Mesenchymal stem cell (in vitro differentiated cells and primary cell): ENCODE measurements at regions not wholly inside any gene's neighbourhood (a gene's known extent, or its start where the extent isn't known, plus 50 kb on each side); places are given as distances from the start of the nearest gene placed in this dataset.
"Not testable (repeated sequence)": the region's sequence is repeated elsewhere in the genome, so short reads cannot be mapped to it uniquely, and the experiment has no call there.

Source experiments
- DNase-seq: peaks from one replicate; pipeline ENCODE4 v3.0.0-alpha.2; 2013
- H2AFZ ChIP-seq: one replicate; pipeline ENCODE4 v1.6.1; 2013; ENCODE audit warnings: low read depth, mild to moderate bottlenecking, control low read depth, inconsistent platforms, low read length, moderate library complexity
- H2AK5ac ChIP-seq: 2 replicates; pipeline ENCODE4 v1.6.1; 2013; ENCODE audit warnings: low read length, moderate library complexity, mild to moderate bottlenecking, inconsistent platforms; ENCODE audit not compliant: severe bottlenecking
- H2BK120ac ChIP-seq: one replicate; pipeline ENCODE4 v1.6.1; 2013; ENCODE audit warnings: low read depth, mild to moderate bottlenecking, inconsistent platforms, low read length, moderate library complexity
- H2BK12ac ChIP-seq, 2 experiments: one replicate each; pipeline ENCODE4 v1.6.1; 2013; ENCODE audit warnings: inconsistent platforms in 2 of 2, low read length in 2 of 2, mild to moderate bottlenecking in 2 of 2, moderate library complexity in 2 of 2, control low read depth in 1 of 2
- H2BK15ac ChIP-seq: one replicate; pipeline ENCODE4 v1.6.1; 2013; ENCODE audit warnings: mild to moderate bottlenecking, low read depth, inconsistent platforms; ENCODE audit not compliant: poor library complexity, severe bottlenecking
- H2BK5ac ChIP-seq: 2 replicates; pipeline ENCODE4 v1.6.1; 2013; ENCODE audit warnings: low read depth, mild to moderate bottlenecking, low read length, control low read depth, inconsistent platforms; ENCODE audit not compliant: poor library complexity, severe bottlenecking
- H3K14ac ChIP-seq, 2 experiments: one replicate each; pipeline ENCODE4 v1.6.1; 2013; ENCODE audit warnings: inconsistent platforms in 2 of 2, low read length in 2 of 2, control low read depth in 1 of 2, mild to moderate bottlenecking in 1 of 2, moderate library complexity in 1 of 2
- H3K18ac ChIP-seq, 2 experiments: one replicate each; pipeline ENCODE4 v1.6.1; 2013; ENCODE audit warnings: inconsistent platforms in 2 of 2, low read length in 2 of 2, control low read depth in 1 of 2, low read depth in 1 of 2, mild to moderate bottlenecking in 1 of 2
- H3K23ac ChIP-seq, 2 experiments: one replicate each; pipeline ENCODE4 v1.6.1; 2013; ENCODE audit warnings: inconsistent platforms in 2 of 2, low read length in 2 of 2, mild to moderate bottlenecking in 2 of 2, moderate library complexity in 2 of 2, control low read depth in 1 of 2
- H3K27ac ChIP-seq: 2 replicates; pipeline ENCODE4 v1.5.1; 2013; ENCODE audit warnings: mild to moderate bottlenecking, moderate library complexity, low read length, control low read depth, inconsistent platforms; ENCODE audit not compliant: poor library complexity, severe bottlenecking
- H3K27me3 ChIP-seq, 2 experiments: 2 replicates each; pipeline versions ENCODE4 v1.6.1 to v1.7.0; 2013; ENCODE audit warnings: low read length in 2 of 2, mild to moderate bottlenecking in 2 of 2, moderate library complexity in 2 of 2, control low read depth in 1 of 2, inconsistent platforms in 1 of 2; ENCODE audit not compliant: control insufficient read depth in 1 of 2, insufficient read depth in 1 of 2
- H3K36me3 ChIP-seq, 2 experiments: 2 replicates each; pipeline versions ENCODE4 v1.6.1 to v1.7.0; 2013; ENCODE audit warnings: low read length in 2 of 2, control low read depth in 1 of 2, inconsistent platforms in 1 of 2, low read depth in 1 of 2, mild to moderate bottlenecking in 1 of 2; ENCODE audit not compliant: insufficient read depth in 2 of 2, control insufficient read depth in 1 of 2
- H3K4ac ChIP-seq, 2 experiments: one replicate each; pipeline ENCODE4 v1.6.1; 2013; ENCODE audit warnings: inconsistent platforms in 2 of 2, low read length in 2 of 2, mild to moderate bottlenecking in 2 of 2, moderate library complexity in 2 of 2, control low read depth in 1 of 2, low read depth in 1 of 2
- H3K4me1 ChIP-seq: 2 replicates; pipeline ENCODE4 v1.6.1; 2013; ENCODE audit warnings: low read depth, low read length, control low read depth; ENCODE audit not compliant: control insufficient read depth, insufficient read depth
- H3K4me2 ChIP-seq: 2 replicates; pipeline ENCODE4 v1.6.1; 2013; ENCODE audit warnings: low read length, mild to moderate bottlenecking, inconsistent platforms; ENCODE audit not compliant: poor library complexity, severe bottlenecking
- H3K4me3 ChIP-seq, 2 experiments: 2 replicates each; pipeline versions ENCODE4 v1.5.1 to v1.7.0; 2013; ENCODE audit warnings: low read length in 2 of 2, mild to moderate bottlenecking in 2 of 2, control low read depth in 1 of 2, low read depth in 1 of 2; ENCODE audit not compliant: insufficient read depth in 1 of 2
- H3K79me1 ChIP-seq: replicated peaks from 2 replicates; pipeline ENCODE4 v1.6.1; 2013; ENCODE audit warnings: mild to moderate bottlenecking, control low read depth, low read length, inconsistent platforms; ENCODE audit not compliant: poor library complexity, severe bottlenecking
- H3K9ac ChIP-seq: 2 replicates; pipeline ENCODE4 v1.7.0; 2013; ENCODE audit warnings: mild to moderate bottlenecking, low read length, moderate library complexity
- H3K9me3 ChIP-seq: 2 replicates; pipeline ENCODE4 v1.7.0; 2013; ENCODE audit warnings: mild to moderate bottlenecking, low read length; ENCODE audit not compliant: control insufficient read depth
- H4K8ac ChIP-seq: one replicate; pipeline ENCODE4 v1.6.1; 2013; ENCODE audit warnings: inconsistent platforms, mild to moderate bottlenecking, low read length, moderate library complexity
- H4K91ac ChIP-seq: one replicate; pipeline ENCODE4 v1.6.1; 2013; ENCODE audit warnings: mild to moderate bottlenecking, low read length, inconsistent platforms
- WGBS: methylation state at CpG from one replicate; pipeline ENCODE4 v1.1.7; 2013; ENCODE audit warnings: mixed read lengths; 5-methylcytosine and 5-hydroxymethylcytosine counted together

DNA sequence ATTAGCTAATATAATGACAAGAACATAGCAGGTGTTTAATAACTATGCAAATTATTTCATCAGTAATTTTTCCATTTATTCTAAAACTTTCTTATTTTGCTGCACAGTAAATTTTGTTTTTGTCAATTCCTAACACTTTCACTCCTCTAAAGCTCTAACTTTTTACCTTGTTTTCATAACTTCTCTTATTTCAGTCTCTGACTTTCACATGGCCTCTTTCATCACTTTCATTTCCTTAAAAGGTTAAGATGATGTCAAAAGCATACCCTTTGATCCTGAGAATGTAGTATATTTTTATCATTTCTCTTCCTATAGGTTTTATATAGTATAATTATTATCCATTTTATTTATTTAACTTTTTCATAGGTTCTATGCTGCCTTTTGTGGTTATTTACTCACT is 1325.8 kb upstream of the ALCAM start:
- no peak for DNase-seq
- Histone ChIP-seq H2BK15ac (no peak overlapping the region), H4K8ac (no peak overlapping the region), H2BK12ac (no peak overlapping the region), H2BK120ac (no peak overlapping the region), H3K4me3 (no peak overlapping the region), H3K4me2 (no peak overlapping the region), H3K14ac (no peak overlapping the region), H3K27me3 (no peaks in the 10 kb centered on the region), H3K4ac (no peak overlapping the region), H3K36me3 (no peaks in the 10 kb centered on the region), H4K91ac (no peak overlapping the region), H3K79me1 (no peaks in the 10 kb centered on the region), H2AFZ (no peak overlapping the region), H3K18ac (no peak overlapping the region), H3K23ac (no peak overlapping the region), H2BK5ac (no peak overlapping the region), H3K9ac (no peak overlapping the region), H3K9me3 (no peaks in the 10 kb centered on the region), H2AK5ac (no peak overlapping the region), H3K4me1 (no peaks in the 10 kb centered on the region), H3K27ac (no peak overlapping the region)

GRCh38 chr3:104043001-104043543 is 1323.6 kb upstream of the ALCAM start:
- not testable (repeated sequence) for H3K27me3 ChIP-seq

DNA sequence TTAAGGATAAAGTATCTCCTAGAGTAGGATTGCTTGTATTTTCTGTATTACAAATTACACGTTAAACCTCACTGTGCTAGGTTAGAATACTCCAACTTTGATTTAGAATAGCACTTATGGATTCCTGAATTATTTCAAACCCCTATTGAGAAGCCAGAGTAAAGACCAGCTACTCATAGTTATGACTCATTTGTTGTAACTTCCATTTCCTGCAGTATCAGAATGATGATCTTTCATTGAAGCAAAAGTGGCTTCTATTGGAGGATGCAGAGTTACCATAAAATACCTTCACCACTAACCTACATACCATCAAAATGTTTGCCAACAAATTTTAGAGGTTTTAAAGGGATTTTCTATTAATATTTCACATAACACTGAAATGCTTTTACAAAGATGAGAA is 1322.7 kb upstream of the ALCAM start:
- Histone ChIP-seq H4K91ac (no peak overlapping the region), H3K9ac (no peak overlapping the region), H2BK120ac (no peak overlapping the region), H3K9me3 (no peaks in the 10 kb centered on the region), H3K4me2 (no peak overlapping the region), H3K27ac (no peak overlapping the region), H3K4me1 (peaks cover 3% of the 10 kb centered on the region), H3K36me3 (no peaks in the 10 kb centered on the region), H2AFZ (no peak overlapping the region), H4K8ac (no peak overlapping the region), H3K4me3 (no peak overlapping the region), H2BK12ac (no peak overlapping the region), H2AK5ac (no peak overlapping the region), H3K79me1 (no peaks in the 10 kb centered on the region), H2BK5ac (no peak overlapping the region), H3K4ac (no peak overlapping the region), H3K14ac (no peak overlapping the region), H2BK15ac (no peak overlapping the region), H3K27me3 (no peaks in the 10 kb centered on the region), H3K23ac (no peak overlapping the region), H3K18ac (no peak overlapping the region)
- WGBS: no CpG with 5 or more reads among the region's 1 CpG
- peak; percentile 8 for DNase-seq

More at GRCh38 chr3:104043001-104043543, 1323.6 kb upstream of the ALCAM start:
- not testable (repeated sequence) for H4K8ac ChIP-seq, H2BK120ac ChIP-seq, H3K27ac ChIP-seq, H3K4me3 ChIP-seq, H3K9me3 ChIP-seq, H3K23ac ChIP-seq, H2BK15ac ChIP-seq, H3K4me2 ChIP-seq, H3K18ac ChIP-seq, H2BK12ac ChIP-seq, H2BK5ac ChIP-seq, H2AFZ ChIP-seq, H3K4me1 ChIP-seq, H2AK5ac ChIP-seq, H4K91ac ChIP-seq, DNase-seq, H3K14ac ChIP-seq, H3K79me1 ChIP-seq, H3K9ac ChIP-seq, H3K4ac ChIP-seq, H3K36me3 ChIP-seq
- WGBS: 100% methylated on average over 4 of the region's 5 CpGs

DNA sequence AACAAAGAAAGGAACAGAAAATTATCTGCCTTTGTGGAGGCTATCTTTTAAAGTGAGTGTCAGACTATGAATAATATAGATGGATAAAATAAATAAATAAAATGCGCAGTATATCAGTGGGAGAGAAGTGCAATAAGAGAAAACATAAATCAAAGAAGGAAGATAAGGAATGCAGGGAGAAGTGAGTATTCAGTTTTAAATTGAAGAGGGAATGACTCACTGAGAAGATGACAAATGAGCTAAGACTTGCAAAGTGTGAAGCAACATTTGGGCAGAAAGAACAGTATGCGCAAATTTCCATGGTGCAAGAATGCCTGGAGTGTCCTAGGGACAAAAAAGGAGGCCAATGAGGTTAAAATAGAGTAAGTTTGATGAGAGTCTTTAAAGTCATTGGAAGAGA is 1300.1 kb upstream of the ALCAM start:
- Histone ChIP-seq H2BK12ac (no peak overlapping the region), H2BK15ac (no peak overlapping the region), H3K4me1 (no peaks in the 10 kb centered on the region), H3K27ac (no peak overlapping the region), H3K9ac (no peak overlapping the region), H3K14ac (no peak overlapping the region), H2BK5ac (no peak overlapping the region), H3K36me3 (no peaks in the 10 kb centered on the region), H3K4me3 (no peak overlapping the region), H3K18ac (no peak overlapping the region), H2AFZ (no peak overlapping the region), H2BK120ac (no peak overlapping the region), H3K79me1 (no peaks in the 10 kb centered on the region), H3K9me3 (no peaks in the 10 kb centered on the region), H4K91ac (no peak overlapping the region), H3K4ac (no peak overlapping the region), H3K27me3 (no peaks in the 10 kb centered on the region), H3K4me2 (no peak overlapping the region), H4K8ac (no peak overlapping the region), H3K23ac (no peak overlapping the region), H2AK5ac (no peak overlapping the region)
- 12% methylated on average over 2 of the region's 2 CpGs for WGBS
- peak; percentile 77 for DNase-seq
